DMS153 treated with DMSO at 0.1 percent for 48 hours (cell line): ENCODE measurements at regions not wholly inside any gene's neighbourhood (a gene's known extent, or its start where the extent isn't known, plus 50 kb on each side); places are given as distances from the start of the nearest gene placed in this dataset.

Experiments used
- DNase-seq: peaks from one replicate; lab custom pipeline; 2025; ENCODE audit not compliant: unreplicated experiment; lab: John Stamatoyannopoulos, UW

- DNase-seq = no peak
These were observed 124.4 kb downstream of the FBXO15 start for GRCh38 chr18:74023220-74023619.

GRCh38 chr18:74019864-74020263 lies 127.8 kb downstream of the FBXO15 start:
- no peak for DNase-seq

- no peak for DNase-seq
These were observed 133.7 kb downstream of the FBXO15 start for GRCh38 chr18:74013955-74014354.

GRCh38 chr18:74012954-74013630 lies 134.5 kb downstream of the FBXO15 start:
- no peak for DNase-seq

- no peak for DNase-seq
These were observed 141.5 kb downstream of the FBXO15 start for GRCh38 chr18:74006143-74006542.

GRCh38 chr18:74005320-74006109 lies 142.1 kb downstream of the FBXO15 start:
- DNase-seq = no peak

- no peak for DNase-seq
These were observed 155.2 kb downstream of the FBXO15 start for GRCh38 chr18:73992242-73993022.

- DNase-seq = no peak
These were observed 156.1 kb downstream of the FBXO15 start for GRCh38 chr18:73991570-73991969.

- DNase-seq = no peak
These were observed 157.4 kb downstream of the FBXO15 start for GRCh38 chr18:73990258-73990657.

GRCh38 chr18:73987247-73987980 lies 160.2 kb downstream of the FBXO15 start:
- no peak for DNase-seq

- DNase-seq = no peak
These were observed 160.9 kb downstream of the FBXO15 start for GRCh38 chr18:73986711-73987110.

GRCh38 chr18:73985855-73986625 lies 161.6 kb downstream of the FBXO15 start:
- DNase-seq = no peak

GRCh38 chr18:73983970-73984369 lies 163.7 kb downstream of the FBXO15 start:
- no peak for DNase-seq

GRCh38 chr18:73983496-73983895 lies 164.1 kb downstream of the FBXO15 start:
- DNase-seq = no peak

GRCh38 chr18:73981796-73982195 lies 165.8 kb downstream of the FBXO15 start:
- DNase-seq = no peak

GRCh38 chr18:73980289-73980979 lies 167.2 kb downstream of the FBXO15 start:
- DNase-seq = no peak

GRCh38 chr18:73979742-73980141 lies 167.9 kb downstream of the FBXO15 start:
- DNase-seq = no peak

- DNase-seq = no peak
These were observed 171.2 kb downstream of the FBXO15 start for GRCh38 chr18:73976433-73976832.

- DNase-seq = no peak
These were observed 172.4 kb downstream of the FBXO15 start for GRCh38 chr18:73975266-73975665.

- DNase-seq = no peak
These were observed 173.7 kb downstream of the FBXO15 start for GRCh38 chr18:73973972-73974371.
